Body of pancreas (tissue), 4 donors: ENCODE measurements at regions not wholly inside any gene's neighbourhood (a gene's known extent, or its start where the extent isn't known, plus 50 kb on each side); places are given as distances from the start of the nearest gene placed in this dataset.

Experiments
- CTCF ChIP-seq, 7 experiments: fragments of 450-650 bp in 4 of 7; fragments of 200-600 bp in 3 of 7; sonication (generic) in 3 of 7; IDR thresholded peaks; one replicate each; pipeline ENCODE4 v1.5.1; 2016 to 2019; ENCODE audit warnings: antibody characterized with exemption in 7 of 7
- POLR2A ChIP-seq, 3 donors: fragments of 450-650 bp; IDR thresholded peaks; one replicate each; pipeline ENCODE4 v1.6.1; 2016; ENCODE audit warnings: antibody characterized with exemption in 3 of 3, mild to moderate bottlenecking in 2 of 3

- TF ChIP-seq CTCF (IDR thresholded peaks at IDR 0.05) (no peak), POLR2A (IDR thresholded peaks at IDR 0.05) (no peak)
Observed at GRCh38 chr10:75292794-75293445, 57.2 kb upstream of the COMTD1 start.
